ENCODE measurements at regions not wholly inside any gene's neighbourhood (a gene's known extent, or its start where the extent isn't known, plus 50 kb on each side); places are given as distances from the start of the nearest gene placed in this dataset.

GRCh38 chr4:12879496-12879895 lies 604.6 kb downstream of the RAB28 start (continued):
- TF ChIP-seq SKIL (CRISPR knock-in tag; IDR thresholded peaks at IDR 0.05; ENCODE audit: borderline replicate concordance): no peak
- no peak for TF ChIP-seq ZBTB20 (CRISPR knock-in tag; IDR thresholded peaks at IDR 0.05; ENCODE audit: borderline replicate concordance, low read depth)

- 0% methylated on average over 2 of the region's 2 CpGs for WGBS (ENCODE audit: low lambda C conversion rate)
- no peak for TF ChIP-seq E2F1 (CRISPR knock-in tag; IDR thresholded peaks at IDR 0.05)
- TF ChIP-seq ATF7-NPFF (CRISPR knock-in tag; IDR thresholded peaks at IDR 0.05; ENCODE audit: low read depth): no peak
- TF ChIP-seq ZSCAN22 (CRISPR knock-in tag; IDR thresholded peaks at IDR 0.05): no peak
- no peak for TF ChIP-seq ZNF503 (CRISPR knock-in tag; IDR thresholded peaks at IDR 0.05)
- TF ChIP-seq TFDP1 (CRISPR knock-in tag; IDR thresholded peaks at IDR 0.05; ENCODE audit: borderline replicate concordance): no peak
- no peak for TF ChIP-seq ZBTB3 (CRISPR knock-in tag; IDR thresholded peaks at IDR 0.05; ENCODE audit: borderline replicate concordance, low read depth)
- no peak for TF ChIP-seq EHMT2 (IDR thresholded peaks at IDR 0.05; ENCODE audit: borderline replicate concordance, low read depth, low read length)
- no peak for TF ChIP-seq MXD1 (CRISPR knock-in tag; IDR thresholded peaks at IDR 0.05)
- peak; percentile 80 for TF ChIP-seq HNF4A (CRISPR knock-in tag; IDR thresholded peaks at IDR 0.05)
- TF ChIP-seq ZNF790 (CRISPR knock-in tag; IDR thresholded peaks at IDR 0.05; ENCODE audit: borderline replicate concordance): no peak
- TF ChIP-seq TCF7 (IDR thresholded peaks at IDR 0.05; ENCODE audit: low read depth): peak; percentile 50; the same call in 1 of the 2 replicates
- TF ChIP-seq SMAD9 (CRISPR knock-in tag; IDR thresholded peaks at IDR 0.05): no peak
Measured at GRCh38 chr4:12875640-12876243, 608.4 kb downstream of the RAB28 start.

More at GRCh38 chr4:12875640-12876243, 608.4 kb downstream of the RAB28 start:
- peaks cover 34% of the 10 kb centered on the region for H3K4me1 ChIP-seq (ENCODE audit: insufficient read depth, low read length)
- ChIA-PET POLR2A (interaction anchor here (1.0 to 1.2 kb wide), 2 partner anchors 50 to 74 kb away, joined by 3 read pairs; no protein-coding TSS in a partner anchor), CTCF (ENCODE audit: low intra/inter-chr PET ratio, low total read pairs) (no interaction called here)
- peak overlapping the region; percentile 35 for H3K27ac ChIP-seq (ENCODE audit: extremely low read length, insufficient read depth, low read length)
- H3K27me3 ChIP-seq (ENCODE audit: control insufficient read depth in 1 of 2, insufficient read depth in 2 of 2, low read length in 2 of 2): no peaks in the 10 kb centered on the region
- ATAC-seq: peak; percentile 92
- no peaks in the 10 kb centered on the region for H3K9me3 ChIP-seq (ENCODE audit: low read length)
- H3K79me2 ChIP-seq (ENCODE audit: insufficient read depth, low read length): no peaks in the 10 kb centered on the region
- intact Hi-C loops (cut with micrococcal nuclease; ENCODE audit: unreplicated experiment): no loop called here
- H4K20me1 ChIP-seq (ENCODE audit: insufficient read depth, low read length): no peaks in the 10 kb centered on the region
- peak; percentile 79 for FAIRE-seq
- no peak overlapping the region for H3K9ac ChIP-seq (ENCODE audit: insufficient read depth, low read depth, low read length)
- H3K4me2 ChIP-seq (ENCODE audit: low read depth, low read length): peak overlapping the region; percentile 51
- no TSS peak for BruUV-seq (replicated peaks)
- H3K36me3 ChIP-seq (replicated peaks in 1 of 2; ENCODE audit: control insufficient read depth in 1 of 2, insufficient read depth in 2 of 2, low read length in 2 of 2): no peaks in the 10 kb centered on the region
- in situ Hi-C loops (cut with HindIII; ENCODE audit: extremely low pct_ligation_motif_present, low pct_unique_long_range_greater_than_20kb): no loop called here
- no peak overlapping the region for H2AFZ ChIP-seq (ENCODE audit: low read length)
- DNase-seq (ENCODE audit: low spot score): peak; percentile 59
- no peak overlapping the region; a peak in 1 of 6 replicates for H3K4me3 ChIP-seq (replicated peaks in 1 of 3; ENCODE audit: insufficient read depth in 1 of 3, low read depth in 2 of 3, low read length in 3 of 3)

All from HepG2 (cell line).